ENCODE measurements at regions not wholly inside any gene's neighbourhood (a gene's known extent, or its start where the extent isn't known, plus 50 kb on each side); places are given as distances from the start of the nearest gene placed in this dataset.

DNA sequence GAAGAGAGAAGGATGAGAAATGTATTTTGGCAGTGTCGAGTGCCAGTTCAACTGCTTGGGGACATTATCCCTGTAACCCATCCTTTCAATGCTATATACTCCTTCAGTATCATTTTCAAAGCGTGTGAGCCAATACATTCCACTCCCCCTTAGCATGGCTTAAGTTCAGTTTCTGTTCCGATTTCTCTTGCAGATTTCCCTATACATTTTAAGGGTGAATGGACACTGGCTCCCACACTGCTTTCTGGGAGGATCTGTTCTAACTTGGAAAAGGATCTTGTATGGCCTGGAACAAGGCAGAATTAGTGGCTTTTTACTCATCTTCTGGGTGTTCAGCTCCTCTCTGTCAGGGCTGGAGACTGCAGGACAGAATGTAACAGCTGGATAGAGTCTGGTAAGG, 333.8 kb downstream of the HAPSTR1 start:
- TF ChIP-seq, protein P1, sequence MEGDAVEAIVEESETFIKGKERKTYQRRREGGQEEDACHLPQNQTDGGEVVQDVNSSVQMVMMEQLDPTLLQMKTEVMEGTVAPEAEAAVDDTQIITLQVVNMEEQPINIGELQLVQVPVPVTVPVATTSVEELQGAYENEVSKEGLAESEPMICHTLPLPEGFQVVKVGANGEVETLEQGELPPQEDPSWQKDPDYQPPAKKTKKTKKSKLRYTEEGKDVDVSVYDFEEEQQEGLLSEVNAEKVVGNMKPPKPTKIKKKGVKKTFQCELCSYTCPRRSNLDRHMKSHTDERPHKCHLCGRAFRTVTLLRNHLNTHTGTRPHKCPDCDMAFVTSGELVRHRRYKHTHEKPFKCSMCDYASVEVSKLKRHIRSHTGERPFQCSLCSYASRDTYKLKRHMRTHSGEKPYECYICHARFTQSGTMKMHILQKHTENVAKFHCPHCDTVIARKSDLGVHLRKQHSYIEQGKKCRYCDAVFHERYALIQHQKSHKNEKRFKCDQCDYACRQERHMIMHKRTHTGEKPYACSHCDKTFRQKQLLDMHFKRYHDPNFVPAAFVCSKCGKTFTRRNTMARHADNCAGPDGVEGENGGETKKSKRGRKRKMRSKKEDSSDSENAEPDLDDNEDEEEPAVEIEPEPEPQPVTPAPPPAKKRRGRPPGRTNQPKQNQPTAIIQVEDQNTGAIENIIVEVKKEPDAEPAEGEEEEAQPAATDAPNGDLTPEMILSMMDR (IDR thresholded peaks at IDR 0.05; ENCODE audit: low read length), result no peak
- no peak for TF ChIP-seq EZH2 (IDR thresholded peaks at IDR 0.05; ENCODE audit: borderline replicate concordance, low read length)

All from OCI-LY1 (cell line).